Gastroesophageal sphincter (tissue), 4 donors: ENCODE measurements at regions not wholly inside any gene's neighbourhood (a gene's known extent, or its start where the extent isn't known, plus 50 kb on each side); places are given as distances from the start of the nearest gene placed in this dataset.

Experiments used
- ATAC-seq: fragments of 150-250 bp; one replicate; pipeline ENCODE4 v1.9.1; 2016; ENCODE audit warnings: mild to moderate bottlenecking, moderate library complexity
- H3K27ac ChIP-seq, 4 donors: fragments of 200-600 bp; sonication (generic) in 3 of 4; 1 replicate in 3 of 4; 2 replicates in 1 of 4; pipeline ENCODE4 v1.5.1; 2016 to 2019
- H3K27me3 ChIP-seq: fragments of 200-600 bp; sonication (generic); one replicate; pipeline ENCODE4 v1.5.1; 2019
- H3K36me3 ChIP-seq, 2 donors: fragments of 200-600 bp; sonication (generic); one replicate each; pipeline ENCODE4 v1.5.1; 2019; ENCODE audit warnings: control low read depth in 1 of 2
- H3K4me1 ChIP-seq, 3 donors: fragments of 200-600 bp; sonication (generic); 1 replicate in 2 of 3; 2 replicates in 1 of 3; pipeline ENCODE4 v1.5.1; 2016 to 2019; ENCODE audit warnings: control low read depth in 2 of 3
- H3K4me3 ChIP-seq, 2 donors: fragments of 200-600 bp; sonication (generic); one replicate each; pipeline ENCODE4 v1.5.1; 2019; ENCODE audit warnings: mild to moderate bottlenecking in 1 of 2, moderate library complexity in 1 of 2
- H3K9me3 ChIP-seq, 3 donors: fragments of 200-600 bp; sonication (generic); one replicate each; pipeline ENCODE4 v1.5.1; 2017 to 2019; ENCODE audit warnings: control low read depth in 2 of 3
- EP300 ChIP-seq: sonication (generic); formaldehyde crosslinking; IDR thresholded peaks from one replicate; pipeline ENCODE4 v1.6.1; 2017; ENCODE audit warnings: antibody characterized with exemption, mild to moderate bottlenecking
- POLR2A ChIP-seq, 2 donors: fragments of 450-650 bp; IDR thresholded peaks; one replicate each; pipeline ENCODE4 v1.6.1; 2017; ENCODE audit warnings: antibody characterized with exemption in 2 of 2, mild to moderate bottlenecking in 2 of 2, moderate library complexity in 1 of 2
- POLR2AphosphoS5 ChIP-seq: sonication (generic); formaldehyde crosslinking; IDR thresholded peaks from one replicate; pipeline ENCODE4 v1.6.1; 2017; ENCODE audit warnings: antibody characterized with exemption
- WGBS, 2 donors: methylation state at CpG; one replicate each; pipeline ENCODE4 v1.1.5; 2018; ENCODE audit warnings: low coverage in 1 of 2; 5-methylcytosine and 5-hydroxymethylcytosine counted together
- TF ChIP-seq, protein P1 (sequence below), 4 experiments: fragments of 200-600 bp in 2 of 4; fragments of 450-650 bp in 2 of 4; sonication (generic) in 1 of 4; IDR thresholded peaks; one replicate each; pipeline ENCODE4 v1.5.1; 2017 to 2019; ENCODE audit warnings: antibody characterized with exemption in 4 of 4, mild to moderate bottlenecking in 2 of 4, moderate library complexity in 2 of 4

- TF ChIP-seq, protein P1, sequence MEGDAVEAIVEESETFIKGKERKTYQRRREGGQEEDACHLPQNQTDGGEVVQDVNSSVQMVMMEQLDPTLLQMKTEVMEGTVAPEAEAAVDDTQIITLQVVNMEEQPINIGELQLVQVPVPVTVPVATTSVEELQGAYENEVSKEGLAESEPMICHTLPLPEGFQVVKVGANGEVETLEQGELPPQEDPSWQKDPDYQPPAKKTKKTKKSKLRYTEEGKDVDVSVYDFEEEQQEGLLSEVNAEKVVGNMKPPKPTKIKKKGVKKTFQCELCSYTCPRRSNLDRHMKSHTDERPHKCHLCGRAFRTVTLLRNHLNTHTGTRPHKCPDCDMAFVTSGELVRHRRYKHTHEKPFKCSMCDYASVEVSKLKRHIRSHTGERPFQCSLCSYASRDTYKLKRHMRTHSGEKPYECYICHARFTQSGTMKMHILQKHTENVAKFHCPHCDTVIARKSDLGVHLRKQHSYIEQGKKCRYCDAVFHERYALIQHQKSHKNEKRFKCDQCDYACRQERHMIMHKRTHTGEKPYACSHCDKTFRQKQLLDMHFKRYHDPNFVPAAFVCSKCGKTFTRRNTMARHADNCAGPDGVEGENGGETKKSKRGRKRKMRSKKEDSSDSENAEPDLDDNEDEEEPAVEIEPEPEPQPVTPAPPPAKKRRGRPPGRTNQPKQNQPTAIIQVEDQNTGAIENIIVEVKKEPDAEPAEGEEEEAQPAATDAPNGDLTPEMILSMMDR (IDR thresholded peaks at IDR 0.05): no peak
- TF ChIP-seq EP300: no peak
- no peak for TF ChIP-seq POLR2A (IDR thresholded peaks at IDR 0.05)
- no peak for TF ChIP-seq POLR2AphosphoS5
- Histone ChIP-seq H3K36me3 (no peaks in the 10 kb centered on the region), H3K27ac (no peak overlapping the region), H3K4me3 (no peak overlapping the region), H3K9me3 (no peaks in the 10 kb centered on the region), H3K4me1 (no peaks in the 10 kb centered on the region), H3K27me3 (no peaks in the 10 kb centered on the region)
- 63 to 86% methylated on average over 1 of the region's 1 CpG for WGBS, 2 donors
- ATAC-seq: no peak
Measured at GRCh38 chr5:103851091-103851490, 288.5 kb upstream of the NUDT12 start.

GRCh38 chr5:103849934-103850333 is 287.3 kb upstream of the NUDT12 start:
- H3K27ac ChIP-seq: no peak overlapping the region
- no peak for TF ChIP-seq EP300
- no peak for TF ChIP-seq POLR2A (IDR thresholded peaks at IDR 0.05)
- TF ChIP-seq, protein P1 (IDR thresholded peaks at IDR 0.05): no peak
- TF ChIP-seq POLR2AphosphoS5: no peak
- 87 to 93% methylated on average over 3 of the region's 3 CpGs for WGBS, 2 donors
- no peak for ATAC-seq
- no peaks in the 10 kb centered on the region for H3K4me1 ChIP-seq
- H3K9me3 ChIP-seq: no peaks in the 10 kb centered on the region
- no peaks in the 10 kb centered on the region for H3K36me3 ChIP-seq
- H3K27me3 ChIP-seq: no peaks in the 10 kb centered on the region
- no peak overlapping the region for H3K4me3 ChIP-seq

DNA sequence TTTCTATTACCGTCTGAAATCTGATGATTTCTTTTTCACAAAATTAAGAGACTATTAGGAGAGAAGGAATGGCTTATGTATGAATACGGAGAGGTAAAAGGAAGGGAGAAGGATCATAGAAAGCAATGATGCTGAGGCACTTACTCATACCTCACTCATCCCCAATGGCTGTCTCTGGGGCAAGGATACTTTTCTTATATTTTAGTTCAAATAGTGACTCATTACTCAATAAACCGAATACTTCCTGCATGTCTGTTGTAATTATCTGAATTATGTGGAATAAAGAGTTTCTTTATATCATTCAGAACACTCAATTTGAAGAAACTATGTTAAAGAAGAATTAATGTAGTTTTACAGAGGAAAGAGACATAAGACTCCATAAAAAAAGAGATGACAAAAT is 284.5 kb upstream of the NUDT12 start:
- Histone ChIP-seq H3K4me1 (no peaks in the 10 kb centered on the region), H3K27me3 (no peaks in the 10 kb centered on the region), H3K36me3 (no peaks in the 10 kb centered on the region), H3K4me3 (no peak overlapping the region), H3K9me3 (no peaks in the 10 kb centered on the region), H3K27ac (no peak overlapping the region)
- ATAC-seq: no peak
- TF ChIP-seq EP300 (no peak), POLR2A (IDR thresholded peaks at IDR 0.05) (no peak), POLR2AphosphoS5 (no peak)
- TF ChIP-seq, protein P1 (IDR thresholded peaks at IDR 0.05): no peak
- WGBS, 2 donors: 82 to 87% methylated on average over 3 of the region's 3 CpGs

- Histone ChIP-seq H3K9me3 (no peaks in the 10 kb centered on the region), H3K27ac (no peak overlapping the region), H3K4me3 (no peak overlapping the region), H3K36me3 (no peaks in the 10 kb centered on the region), H3K4me1 (no peaks in the 10 kb centered on the region), H3K27me3 (no peaks in the 10 kb centered on the region)
- ATAC-seq: no peak
- TF ChIP-seq EP300 (no peak), POLR2AphosphoS5 (no peak), POLR2A (IDR thresholded peaks at IDR 0.05) (no peak)
- TF ChIP-seq, protein P1 (IDR thresholded peaks at IDR 0.05): no peak
Measured at GRCh38 chr5:103842936-103843335, 280.3 kb upstream of the NUDT12 start.

DNA sequence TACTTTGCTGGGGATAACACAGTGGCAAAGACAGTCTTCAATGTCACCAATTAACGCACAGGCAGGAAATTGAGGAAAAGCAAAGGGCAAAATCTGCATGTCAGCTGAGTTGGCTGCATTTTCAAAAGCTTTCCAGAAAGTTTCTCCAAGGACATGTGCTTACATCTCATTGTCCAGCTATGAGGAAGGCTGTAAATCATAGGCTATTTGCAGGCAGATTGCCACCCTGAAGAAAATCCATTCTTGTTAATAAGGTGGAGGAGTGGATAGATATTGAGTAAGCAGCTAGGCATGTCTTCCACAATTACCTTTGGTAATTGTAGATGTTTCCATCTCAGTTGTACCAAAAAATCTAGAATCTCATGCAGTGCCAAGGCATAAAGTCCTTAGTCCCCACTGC is 278.0 kb upstream of the NUDT12 start:
- WGBS, 2 donors: 0 to 57% methylated on average over 1 of the region's 1 CpG
- Histone ChIP-seq H3K27me3 (no peaks in the 10 kb centered on the region), H3K36me3 (no peaks in the 10 kb centered on the region), H3K4me3 (no peak overlapping the region), H3K9me3 (no peaks in the 10 kb centered on the region), H3K4me1 (no peaks in the 10 kb centered on the region), H3K27ac (no peak overlapping the region)
- TF ChIP-seq POLR2AphosphoS5 (no peak), EP300 (no peak), POLR2A (IDR thresholded peaks at IDR 0.05) (no peak)
- TF ChIP-seq, protein P1 (IDR thresholded peaks at IDR 0.05): no peak
- no peak for ATAC-seq
